Right lobe of liver (tissue), 6 donors: ENCODE measurements at regions not wholly inside any gene's neighbourhood (a gene's known extent, or its start where the extent isn't known, plus 50 kb on each side); places are given as distances from the start of the nearest gene placed in this dataset.
"Not testable (repeated sequence)": the region's sequence is repeated elsewhere in the genome, so short reads cannot be mapped to it uniquely, and the experiment has no call there.

Source experiments
- ATAC-seq, 4 donors: fragments of 200-7000 bp; cut with Tn5 transposase; one replicate each; pipeline ENCODE4 v1.9.1; 2020; ENCODE audit warnings: mild to moderate bottlenecking in 4 of 4, moderate library complexity in 4 of 4
- DNase-seq, 3 donors: peaks; one replicate each; pipeline ENCODE4 v3.0.0-alpha.2; 2020
- H3K27ac ChIP-seq, 3 donors: fragments of 200-600 bp; one replicate each; pipeline ENCODE4 v1.8.0; 2022
- H3K27me3 ChIP-seq, 2 donors: fragments of 200-600 bp; one replicate each; pipeline ENCODE4 v1.8.0; 2022
- H3K36me3 ChIP-seq, 4 donors: fragments of 200-600 bp; sonication (generic) in 1 of 4; one replicate each; pipeline versions ENCODE4 v1.5.1 to v1.8.0; 2017 to 2022; ENCODE audit warnings: control low read depth in 1 of 4
- H3K4me1 ChIP-seq, 4 donors: fragments of 200-600 bp; sonication (generic) in 1 of 4; one replicate each; pipeline versions ENCODE4 v1.5.1 to v1.8.0; 2017 to 2022; ENCODE audit warnings: control low read depth in 1 of 4
- H3K4me3 ChIP-seq, 3 donors: fragments of 200-600 bp; one replicate each; pipeline ENCODE4 v1.8.0; 2022
- H3K9me3 ChIP-seq, 4 donors: fragments of 200-600 bp; sonication (generic) in 1 of 4; one replicate each; pipeline versions ENCODE4 v1.5.1 to v1.8.0; 2017 to 2022; ENCODE audit warnings: control low read depth in 1 of 4
- CTCF ChIP-seq, 4 donors: fragments of 200-600 bp in 3 of 4; fragments of 450-650 bp in 1 of 4; IDR thresholded peaks; one replicate each; pipeline versions ENCODE4 v1.5.1 to v1.8.0; 2016 to 2022; ENCODE audit warnings: antibody characterized with exemption in 4 of 4, mild to moderate bottlenecking in 2 of 4
- POLR2A ChIP-seq: fragments of 450-650 bp; IDR thresholded peaks from one replicate; pipeline ENCODE4 v1.6.1; 2017; ENCODE audit warnings: antibody characterized with exemption, mild to moderate bottlenecking
- WGBS: methylation state at CpG from one replicate; pipeline ENCODE4 v1.1.6; 2018; ENCODE audit warnings: low coverage, low lambda C conversion rate; ENCODE audit not compliant: insufficient coverage; ENCODE audit errors: missing lambda C conversion rate; 5-methylcytosine and 5-hydroxymethylcytosine counted together
- intact Hi-C, 2 donors: fragments of 100-400 bp; cut with DNase I; formaldehyde crosslinking; loops; one replicate each; pipeline versions ENCODE4 v1.11.2 to v1.14.1; 2022
- donor health status: DM: no; HTN: yes; CAD: no.
- donor health status: DM: no; HTN: no; CAD: no.
- donor health status: DM: no; HTN: no; CAD: no.
- donor health status: DM: no; HTN: yes; CAD: no.
- donor health status: DM: no; HTN: yes; CAD: no.

- intact Hi-C loops, result no loop called here
Observed at GRCh38 chr11:47928426-47928825, 51.9 kb upstream of the PTPRJ start.

GRCh38 chr11:47924184-47924691 is 56.1 kb upstream of the PTPRJ start:
- WGBS, result 17% methylated on average over 5 of the region's 8 CpGs
- H3K27ac ChIP-seq, result peak overlapping the region in 2 of 3 donors; percentile 21 to 40
- DNase-seq (peak; percentile 52 to 73 (median 65)), ATAC-seq (peak; percentile 79 to 93 (median 90))
- no peaks in the 10 kb centered on the region for H3K9me3 ChIP-seq
- peaks cover 0 to 12% (median 0%) of the 10 kb centered on the region in 4 donors for H3K4me1 ChIP-seq
- no peaks in the 10 kb centered on the region for H3K36me3 ChIP-seq
- H3K4me3 ChIP-seq, result no peak overlapping the region
- intact Hi-C loops, result no loop called here
- TF ChIP-seq POLR2A (no peak), CTCF (IDR thresholded peaks at IDR 0.05) (no peak)
- no peaks in the 10 kb centered on the region for H3K27me3 ChIP-seq

More at GRCh38 chr11:47928426-47928825, 51.9 kb upstream of the PTPRJ start:
- Histone ChIP-seq H3K4me1 (peaks cover 0 to 12% (median 0%) of the 10 kb centered on the region in 4 donors), H3K27ac (no peak overlapping the region), H3K27me3 (no peaks in the 10 kb centered on the region), H3K4me3 (no peak overlapping the region), H3K9me3 (no peaks in the 10 kb centered on the region), H3K36me3 (no peaks in the 10 kb centered on the region)
- ATAC-seq (no peak), DNase-seq (no peak)
- no peak for TF ChIP-seq POLR2A
- no peak for TF ChIP-seq CTCF (IDR thresholded peaks at IDR 0.05)
- WGBS, result 74% methylated on average over 5 of the region's 5 CpGs

- H3K36me3 ChIP-seq, result no peaks in the 10 kb centered on the region
- no peak for TF ChIP-seq CTCF (IDR thresholded peaks at IDR 0.05)
- no peak for TF ChIP-seq POLR2A
- ATAC-seq (peak in 3 of 4 donors; percentile 19 to 67 (median 36)), DNase-seq (no peak)
- intact Hi-C loops, result no loop called here
- H3K9me3 ChIP-seq, result no peaks in the 10 kb centered on the region
- no peaks in the 10 kb centered on the region for H3K27me3 ChIP-seq
- no peak overlapping the region for H3K4me3 ChIP-seq
- peak overlapping the region in 2 of 3 donors; percentile 21 to 40 for H3K27ac ChIP-seq
- WGBS, result 40% methylated on average over 4 of the region's 4 CpGs
- H3K4me1 ChIP-seq, result peaks cover 0 to 12% (median 0%) of the 10 kb centered on the region in 4 donors
Observed at GRCh38 chr11:47923667-47924066, 56.7 kb upstream of the PTPRJ start.

- H3K36me3 ChIP-seq, H3K27ac ChIP-seq, H3K9me3 ChIP-seq, DNase-seq, H3K27me3 ChIP-seq, intact Hi-C loops, ATAC-seq, H3K4me3 ChIP-seq: not testable (repeated sequence)
- peaks cover 0 to 12% (median 0%) of the 10 kb centered on the region in 4 donors for H3K4me1 ChIP-seq
- WGBS, result 100% methylated on average over 4 of the region's 6 CpGs
Observed at GRCh38 chr11:47921080-47921555, 59.2 kb upstream of the PTPRJ start.

- intact Hi-C loops, result no loop called here
- Histone ChIP-seq H3K9me3 (no peaks in the 10 kb centered on the region), H3K27ac (no peak overlapping the region), H3K4me3 (no peak overlapping the region), H3K4me1 (peaks cover 0 to 5% (median 0%) of the 10 kb centered on the region in 4 donors), H3K36me3 (no peaks in the 10 kb centered on the region), H3K27me3 (no peaks in the 10 kb centered on the region)
- WGBS, result 72% methylated on average over 2 of the region's 4 CpGs
- ATAC-seq (no peak), DNase-seq (no peak)
- TF ChIP-seq CTCF (IDR thresholded peaks at IDR 0.05) (no peak), POLR2A (no peak)
Observed at GRCh38 chr11:47918882-47919495, 61.4 kb upstream of the PTPRJ start.
